A204.1 (cell line): ENCODE measurements at regions not wholly inside any gene's neighbourhood (a gene's known extent, or its start where the extent isn't known, plus 50 kb on each side); places are given as distances from the start of the nearest gene placed in this dataset.
"Not testable (repeated sequence)": the region's sequence is repeated elsewhere in the genome, so short reads cannot be mapped to it uniquely, and the experiment has no call there.

ENCODE experiments used
- FAIRE-seq: peaks from 2 replicates; lab custom pipeline; 2012; peaks lifted over from hg19 to GRCh38; lab: Jason Lieb, UNC

GRCh38 chr4:151845551-151845950 is 84.7 kb upstream of the GATB start:
- not testable (repeated sequence) for FAIRE-seq

GRCh38 chr4:151842430-151843079 is 81.7 kb upstream of the GATB start:
- no peak for FAIRE-seq

- no peak for FAIRE-seq
Measured at GRCh38 chr4:151841107-151841506, 80.3 kb upstream of the GATB start.

- no peak for FAIRE-seq
Measured at GRCh38 chr4:151835467-151835866, 74.7 kb upstream of the GATB start.

GRCh38 chr4:151833174-151833573 is 72.4 kb upstream of the GATB start:
- no peak for FAIRE-seq

GRCh38 chr4:151831526-151831925 is 70.7 kb upstream of the GATB start:
- FAIRE-seq = no peak

GRCh38 chr4:151830168-151830567 is 69.4 kb upstream of the GATB start:
- no peak for FAIRE-seq

GRCh38 chr4:151829309-151829708 is 68.5 kb upstream of the GATB start:
- FAIRE-seq = no peak

GRCh38 chr4:151824656-151825055 is 63.8 kb upstream of the GATB start:
- FAIRE-seq = no peak

- FAIRE-seq = no peak
Measured at GRCh38 chr4:151822331-151822730, 61.5 kb upstream of the GATB start.

- FAIRE-seq = no peak
Measured at GRCh38 chr4:151820004-151820403, 59.2 kb upstream of the GATB start.

GRCh38 chr4:151811403-151811802 is 50.6 kb upstream of the GATB start:
- FAIRE-seq = no peak
